ENCODE measurements at regions not wholly inside any gene's neighbourhood (a gene's known extent, or its start where the extent isn't known, plus 50 kb on each side); places are given as distances from the start of the nearest gene placed in this dataset.

GRCh38 chr7:9083837-9084236 lies 650.4 kb downstream of the NXPH1 start:
- DNase-seq (ENCODE audit: low read depth) = no peak
- H3K4me3 ChIP-seq (ENCODE audit: low read depth, low read length) = no peak overlapping the region
- no peak for TF ChIP-seq CTCF (conservative IDR thresholded peaks at IDR 0.05; ENCODE audit: low read depth, low read length)

- no peak overlapping the region for H3K4me3 ChIP-seq (ENCODE audit: low read depth, low read length)
- no peak for DNase-seq (ENCODE audit: low read depth)
- TF ChIP-seq CTCF (conservative IDR thresholded peaks at IDR 0.05; ENCODE audit: low read depth, low read length) = no peak
Measured at GRCh38 chr7:9091282-9091681, 657.9 kb downstream of the NXPH1 start.

DNA sequence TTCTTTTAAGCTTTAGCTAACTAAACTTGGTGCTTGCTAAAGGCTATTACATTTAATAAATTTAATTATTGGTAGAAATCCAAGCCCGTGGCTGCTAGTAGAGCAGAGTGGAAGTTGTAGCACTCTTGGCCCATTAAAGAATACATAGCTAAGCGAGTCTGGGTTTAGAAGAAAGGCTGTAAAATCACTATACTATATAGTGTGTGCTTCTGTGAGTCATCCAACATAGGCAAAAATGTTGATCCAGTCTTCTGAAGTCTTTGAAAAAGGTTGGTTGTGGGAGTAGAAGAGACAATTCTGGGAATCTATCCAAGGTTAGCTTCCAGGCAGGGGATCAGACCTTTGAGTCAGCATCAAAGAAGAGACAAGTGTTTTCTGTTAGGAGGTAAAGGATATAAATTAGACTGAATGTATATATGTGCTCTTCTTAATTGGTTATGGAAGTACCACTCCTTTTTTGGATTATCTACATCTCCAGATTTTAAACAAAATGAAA lies 664.2 kb downstream of the NXPH1 start:
- H3K4me3 ChIP-seq (ENCODE audit: low read depth, low read length) = no peak overlapping the region
- DNase-seq (ENCODE audit: low read depth) = no peak
- no peak for TF ChIP-seq CTCF (conservative IDR thresholded peaks at IDR 0.05; ENCODE audit: low read depth, low read length)

DNA sequence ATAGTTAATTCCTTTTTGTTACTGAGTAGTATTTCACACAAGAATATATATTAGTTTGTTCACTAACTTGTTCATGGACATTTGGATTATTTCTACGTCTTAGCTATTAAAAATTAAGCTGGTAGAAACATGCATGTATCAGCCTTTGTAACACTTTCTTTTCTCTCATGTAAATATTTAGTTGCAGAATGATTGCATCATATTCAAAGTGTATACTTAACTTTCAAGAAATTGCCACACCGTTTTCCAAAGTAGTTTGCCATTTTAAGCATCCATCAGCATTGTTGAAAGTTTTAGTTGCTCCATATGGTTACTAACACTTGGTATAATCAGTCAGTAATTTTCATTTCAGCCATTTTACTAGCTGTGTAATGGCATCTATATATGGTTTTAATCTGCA lies 666.9 kb downstream of the NXPH1 start:
- DNase-seq (ENCODE audit: low read depth) = no peak
- TF ChIP-seq CTCF (conservative IDR thresholded peaks at IDR 0.05; ENCODE audit: low read depth, low read length) = no peak
- H3K4me3 ChIP-seq (ENCODE audit: low read depth, low read length) = no peak overlapping the region

DNA sequence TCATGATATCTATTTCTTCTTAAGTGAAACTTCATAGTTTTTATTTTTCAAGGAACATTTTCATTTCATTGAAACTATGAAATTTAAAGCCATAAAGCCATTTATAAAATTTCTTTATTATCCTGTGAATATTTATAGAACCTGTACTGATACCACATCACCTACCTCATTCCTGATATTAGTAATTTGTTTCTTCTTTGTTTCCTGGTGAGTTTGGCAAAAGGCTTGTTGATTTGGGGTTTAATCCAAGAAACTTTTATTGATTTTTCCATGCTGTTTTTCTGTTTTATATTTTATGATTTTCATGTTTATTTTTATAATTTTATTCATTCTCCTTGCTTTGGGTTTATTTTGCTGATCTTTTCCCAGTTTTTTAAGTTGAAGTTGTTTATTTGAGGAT lies 669.4 kb downstream of the NXPH1 start:
- no peak for DNase-seq (ENCODE audit: low read depth)
- TF ChIP-seq CTCF (conservative IDR thresholded peaks at IDR 0.05; ENCODE audit: low read depth, low read length) = no peak
- H3K4me3 ChIP-seq (ENCODE audit: low read depth, low read length) = no peak overlapping the region

DNA sequence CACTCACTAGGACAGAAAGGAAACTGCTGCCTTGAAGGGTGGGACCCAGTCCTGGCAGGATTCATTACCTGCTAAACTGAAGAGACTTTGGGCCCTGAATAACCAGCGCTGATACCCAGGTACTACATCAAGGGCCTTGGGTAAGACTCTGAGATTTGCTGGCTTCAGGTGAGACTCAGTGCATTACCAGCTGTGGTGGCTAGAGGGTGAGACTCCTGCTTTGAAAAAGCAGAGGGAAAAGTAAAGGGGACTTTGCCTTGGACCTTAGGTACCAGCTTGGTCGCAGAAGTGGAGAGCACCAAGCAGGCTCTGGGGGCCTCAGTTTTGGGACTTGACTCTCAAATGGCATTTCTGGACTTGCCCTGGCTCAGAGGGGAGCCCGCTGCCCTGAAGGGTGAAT lies 673.3 kb downstream of the NXPH1 start:
- no peak for TF ChIP-seq CTCF (conservative IDR thresholded peaks at IDR 0.05; ENCODE audit: low read depth, low read length)
- H3K4me3 ChIP-seq (ENCODE audit: low read depth, low read length) = no peak overlapping the region
- DNase-seq (ENCODE audit: low read depth) = no peak

- no peak for DNase-seq (ENCODE audit: low read depth)
- no peak for TF ChIP-seq CTCF (conservative IDR thresholded peaks at IDR 0.05; ENCODE audit: low read depth, low read length)
- no peak overlapping the region for H3K4me3 ChIP-seq (ENCODE audit: low read depth, low read length)
Measured at GRCh38 chr7:9120331-9120730, 686.9 kb downstream of the NXPH1 start.

Measured in choroid plexus epithelial cell (primary cell).